Breast epithelium (tissue), 3 donors: ENCODE measurements at regions not wholly inside any gene's neighbourhood (a gene's known extent, or its start where the extent isn't known, plus 50 kb on each side); places are given as distances from the start of the nearest gene placed in this dataset.

ENCODE experiments used
- CTCF ChIP-seq, 3 donors: fragments of 450-650 bp; IDR thresholded peaks; one replicate each; pipeline ENCODE4 v1.5.1; 2016 to 2017; ENCODE audit warnings: antibody characterized with exemption in 3 of 3, mild to moderate bottlenecking in 3 of 3, moderate library complexity in 3 of 3
- POLR2A ChIP-seq: fragments of 450-650 bp; IDR thresholded peaks from one replicate; pipeline ENCODE4 v1.6.1; 2016; ENCODE audit warnings: antibody characterized with exemption, mild to moderate bottlenecking, moderate library complexity

- TF ChIP-seq CTCF (IDR thresholded peaks at IDR 0.05) (no peak), POLR2A (no peak)
These were observed 871.8 kb downstream of the RPS29 start for GRCh38 chr14:48714366-48714765.
